ENCODE measurements at regions not wholly inside any gene's neighbourhood (a gene's known extent, or its start where the extent isn't known, plus 50 kb on each side); places are given as distances from the start of the nearest gene placed in this dataset.

DNA sequence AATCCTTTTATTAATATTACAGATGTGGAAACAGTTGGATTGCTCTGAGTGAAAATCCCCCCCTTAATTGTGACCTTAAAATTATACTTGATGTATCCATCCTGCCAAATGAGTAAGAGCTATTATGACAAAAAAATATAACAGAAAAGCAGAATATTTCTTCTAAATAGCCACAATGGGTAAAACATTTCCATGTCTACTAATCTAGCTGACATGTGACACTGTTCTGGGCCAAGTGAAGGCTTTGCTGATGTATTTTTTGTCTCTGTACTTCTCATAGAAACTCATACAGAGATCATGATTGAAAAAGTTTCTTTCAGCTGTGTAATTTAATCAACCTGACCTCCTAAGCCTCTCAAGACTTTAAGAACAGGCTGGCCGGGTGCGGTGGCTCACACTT is 569.1 kb upstream of the ZFP42 start (continued):
- TF ChIP-seq, protein P1, sequence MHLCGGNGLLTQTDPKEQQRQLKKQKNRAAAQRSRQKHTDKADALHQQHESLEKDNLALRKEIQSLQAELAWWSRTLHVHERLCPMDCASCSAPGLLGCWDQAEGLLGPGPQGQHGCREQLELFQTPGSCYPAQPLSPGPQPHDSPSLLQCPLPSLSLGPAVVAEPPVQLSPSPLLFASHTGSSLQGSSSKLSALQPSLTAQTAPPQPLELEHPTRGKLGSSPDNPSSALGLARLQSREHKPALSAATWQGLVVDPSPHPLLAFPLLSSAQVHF (CRISPR knock-in tag; IDR thresholded peaks at IDR 0.05) = no peak
- TF ChIP-seq CEBPG (CRISPR knock-in tag; IDR thresholded peaks at IDR 0.05) (no peak), NFE2 (CRISPR knock-in tag; IDR thresholded peaks at IDR 0.05) (no peak), SP1 (IDR thresholded peaks at IDR 0.05) (no peak), SP1 (CRISPR knock-in tag; IDR thresholded peaks at IDR 0.05) (no peak), ZNF615 (CRISPR knock-in tag; IDR thresholded peaks at IDR 0.05; ENCODE audit: borderline replicate concordance) (no peak), ZMYM4 (CRISPR knock-in tag; IDR thresholded peaks at IDR 0.05) (no peak), ZNF446 (CRISPR knock-in tag; IDR thresholded peaks at IDR 0.05) (no peak), ZNF563 (CRISPR knock-in tag; IDR thresholded peaks at IDR 0.05) (no peak)
- TF ChIP-seq, protein P2, sequence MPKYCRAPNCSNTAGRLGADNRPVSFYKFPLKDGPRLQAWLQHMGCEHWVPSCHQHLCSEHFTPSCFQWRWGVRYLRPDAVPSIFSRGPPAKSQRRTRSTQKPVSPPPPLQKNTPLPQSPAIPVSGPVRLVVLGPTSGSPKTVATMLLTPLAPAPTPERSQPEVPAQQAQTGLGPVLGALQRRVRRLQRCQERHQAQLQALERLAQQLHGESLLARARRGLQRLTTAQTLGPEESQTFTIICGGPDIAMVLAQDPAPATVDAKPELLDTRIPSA (CRISPR knock-in tag; IDR thresholded peaks at IDR 0.05; ENCODE audit: borderline replicate concordance) = no peak
- TF ChIP-seq, protein P3, sequence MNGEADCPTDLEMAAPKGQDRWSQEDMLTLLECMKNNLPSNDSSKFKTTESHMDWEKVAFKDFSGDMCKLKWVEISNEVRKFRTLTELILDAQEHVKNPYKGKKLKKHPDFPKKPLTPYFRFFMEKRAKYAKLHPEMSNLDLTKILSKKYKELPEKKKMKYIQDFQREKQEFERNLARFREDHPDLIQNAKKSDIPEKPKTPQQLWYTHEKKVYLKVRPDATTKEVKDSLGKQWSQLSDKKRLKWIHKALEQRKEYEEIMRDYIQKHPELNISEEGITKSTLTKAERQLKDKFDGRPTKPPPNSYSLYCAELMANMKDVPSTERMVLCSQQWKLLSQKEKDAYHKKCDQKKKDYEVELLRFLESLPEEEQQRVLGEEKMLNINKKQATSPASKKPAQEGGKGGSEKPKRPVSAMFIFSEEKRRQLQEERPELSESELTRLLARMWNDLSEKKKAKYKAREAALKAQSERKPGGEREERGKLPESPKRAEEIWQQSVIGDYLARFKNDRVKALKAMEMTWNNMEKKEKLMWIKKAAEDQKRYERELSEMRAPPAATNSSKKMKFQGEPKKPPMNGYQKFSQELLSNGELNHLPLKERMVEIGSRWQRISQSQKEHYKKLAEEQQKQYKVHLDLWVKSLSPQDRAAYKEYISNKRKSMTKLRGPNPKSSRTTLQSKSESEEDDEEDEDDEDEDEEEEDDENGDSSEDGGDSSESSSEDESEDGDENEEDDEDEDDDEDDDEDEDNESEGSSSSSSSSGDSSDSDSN (CRISPR knock-in tag; IDR thresholded peaks at IDR 0.05) = no peak

DNA sequence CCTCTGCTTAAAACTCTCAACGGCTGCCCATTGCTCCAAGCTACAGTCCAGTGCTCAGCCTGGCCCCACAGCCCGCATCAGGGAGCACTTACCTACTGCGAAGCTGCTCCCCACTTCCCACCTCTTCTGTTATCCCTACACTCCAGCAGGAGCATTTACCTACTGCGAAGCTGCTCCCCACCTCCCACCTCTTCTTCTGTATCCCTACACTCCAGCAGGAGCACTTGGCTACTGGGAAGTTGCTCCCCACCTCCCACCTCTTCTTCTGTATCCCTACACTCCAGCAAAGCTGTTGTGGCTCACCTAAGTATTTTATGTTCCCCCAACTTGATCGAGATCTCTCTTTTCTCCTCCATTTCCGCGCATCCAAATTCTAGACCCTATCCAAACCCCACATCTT is 563.3 kb upstream of the ZFP42 start:
- ATAC-seq = no peak
- Histone ChIP-seq H3K79me2 (ENCODE audit: insufficient read depth, low read length) (no peaks in the 10 kb centered on the region), H3K9ac (ENCODE audit: insufficient read depth, low read depth, low read length) (no peak overlapping the region), H2AFZ (ENCODE audit: low read length) (no peak overlapping the region), H3K36me3 (replicated peaks in 1 of 2; ENCODE audit: control insufficient read depth in 1 of 2, insufficient read depth in 2 of 2, low read length in 2 of 2) (no peaks in the 10 kb centered on the region), H3K9me3 (ENCODE audit: low read length) (peaks cover under 1% of the 10 kb centered on the region; the same call in 1 of the 2 replicates), H4K20me1 (ENCODE audit: insufficient read depth, low read length) (no peaks in the 10 kb centered on the region), H3K27me3 (ENCODE audit: control insufficient read depth in 1 of 2, insufficient read depth in 2 of 2, low read length in 2 of 2) (no peaks in the 10 kb centered on the region; a peak in 1 of 5 replicates), H3K4me2 (ENCODE audit: low read depth, low read length) (no peak overlapping the region), H3K4me3 (replicated peaks in 1 of 3; ENCODE audit: insufficient read depth in 1 of 3, low read depth in 2 of 3, low read length in 3 of 3) (no peak overlapping the region), H3K4me1 (ENCODE audit: insufficient read depth, low read length) (no peaks in the 10 kb centered on the region), H3K27ac (ENCODE audit: extremely low read length, insufficient read depth, low read length) (no peak overlapping the region)
- intact Hi-C loops (cut with micrococcal nuclease; ENCODE audit: unreplicated experiment) = no loop called here
- no peak for FAIRE-seq
- in situ Hi-C loops (cut with HindIII; ENCODE audit: extremely low pct_ligation_motif_present, low pct_unique_long_range_greater_than_20kb) = no loop called here
- DNase-seq (ENCODE audit: low spot score) = no peak
- 42% methylated on average over 7 of the region's 7 CpGs for WGBS (ENCODE audit: low lambda C conversion rate)
- CTCF ChIA-PET (ENCODE audit: low intra/inter-chr PET ratio, low total read pairs) = no interaction called here
- POLR2A ChIA-PET = no interaction called here
- no TSS peak for BruUV-seq (replicated peaks)
- TF ChIP-seq ZFP90 (CRISPR knock-in tag; IDR thresholded peaks at IDR 0.05; ENCODE audit: borderline replicate concordance) (no peak), ARID2 (CRISPR knock-in tag; IDR thresholded peaks at IDR 0.05; ENCODE audit: borderline replicate concordance) (no peak), ZBTB20 (CRISPR knock-in tag; IDR thresholded peaks at IDR 0.05; ENCODE audit: borderline replicate concordance, low read depth) (no peak), SYNCRIP (IDR thresholded peaks at IDR 0.05; ENCODE audit: insufficient read depth, low read depth, low read length) (no peak), ZNF766 (CRISPR knock-in tag; IDR thresholded peaks at IDR 0.05; ENCODE audit: borderline replicate concordance) (no peak), ATAD3A (CRISPR knock-in tag; IDR thresholded peaks at IDR 0.05) (no peak), TEAD3 (CRISPR knock-in tag; optimal IDR thresholded peaks at IDR 0.05; ENCODE audit: borderline replicate concordance) (no peak), PHB2 (IDR thresholded peaks at IDR 0.05; ENCODE audit: partially characterized antibody) (no peak), ZNF501 (CRISPR knock-in tag; IDR thresholded peaks at IDR 0.05) (no peak), ZNF441 (CRISPR knock-in tag; IDR thresholded peaks at IDR 0.05; ENCODE audit: borderline replicate concordance) (no peak), ZNF879 (CRISPR knock-in tag; IDR thresholded peaks at IDR 0.05) (no peak)
- TF ChIP-seq, protein P4, sequence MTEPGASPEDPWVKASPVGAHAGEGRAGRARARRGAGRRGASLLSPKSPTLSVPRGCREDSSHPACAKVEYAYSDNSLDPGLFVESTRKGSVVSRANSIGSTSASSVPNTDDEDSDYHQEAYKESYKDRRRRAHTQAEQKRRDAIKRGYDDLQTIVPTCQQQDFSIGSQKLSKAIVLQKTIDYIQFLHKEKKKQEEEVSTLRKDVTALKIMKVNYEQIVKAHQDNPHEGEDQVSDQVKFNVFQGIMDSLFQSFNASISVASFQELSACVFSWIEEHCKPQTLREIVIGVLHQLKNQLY (CRISPR knock-in tag; IDR thresholded peaks at IDR 0.05) = no peak
